Activated CD4-positive, alpha-beta T cell treated with anti-CD3 and anti-CD28 coated beads, Interleukin-10, Interleukin-2, amounts not matched to agents 100 ng/mL and 50 ng/mL, durations not matched to agents 16 hours and 8 hours (primary cell): ENCODE measurements at regions not wholly inside any gene's neighbourhood (a gene's known extent, or its start where the extent isn't known, plus 50 kb on each side); places are given as distances from the start of the nearest gene placed in this dataset.

Experiments
- DNase-seq: peaks from one replicate; pipeline ENCODE4 v3.0.0-alpha.2; 2020

DNA sequence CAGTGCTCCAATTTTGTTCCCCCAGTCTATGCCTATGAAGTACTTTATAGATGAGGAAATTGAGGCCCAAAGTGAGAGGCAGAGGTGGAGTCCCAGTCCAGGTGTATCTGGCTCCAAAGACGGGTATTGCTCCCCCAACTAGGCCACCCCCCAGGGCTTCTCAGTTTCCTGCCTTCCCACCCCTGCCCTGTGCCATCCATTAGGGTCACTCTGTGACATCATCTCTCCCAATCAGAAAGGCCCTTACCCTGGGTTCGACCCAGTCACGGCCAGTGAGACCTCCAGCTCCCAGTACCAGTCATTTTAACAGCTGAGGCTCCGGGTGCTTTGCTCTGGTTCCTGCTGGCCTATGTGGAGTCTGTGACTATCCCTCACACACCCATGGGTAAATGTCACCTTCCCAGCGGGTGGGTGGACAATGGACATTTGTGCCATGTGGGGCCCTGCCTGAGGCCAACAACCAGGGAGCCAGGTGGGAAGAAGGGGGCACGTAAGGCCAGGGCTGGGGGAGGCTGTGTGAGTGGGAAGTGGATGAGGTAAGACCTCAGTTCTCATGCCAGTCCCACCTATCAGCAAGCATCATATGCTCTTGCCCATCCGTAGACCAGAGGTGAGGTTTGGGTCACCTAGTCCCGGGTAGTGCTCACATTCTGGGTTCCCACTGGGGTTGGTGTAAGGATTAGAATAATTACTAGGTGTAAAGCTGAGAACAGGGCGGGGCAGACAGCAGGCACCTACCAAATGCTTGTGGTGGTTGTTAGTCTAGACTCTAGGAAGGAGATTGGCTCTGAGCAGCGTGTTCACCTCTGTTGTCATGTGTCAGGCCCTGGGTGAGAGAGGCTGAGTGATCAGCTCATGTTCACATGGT lies 685.9 kb downstream of the MATN1 start:
- no peak for DNase-seq

DNA sequence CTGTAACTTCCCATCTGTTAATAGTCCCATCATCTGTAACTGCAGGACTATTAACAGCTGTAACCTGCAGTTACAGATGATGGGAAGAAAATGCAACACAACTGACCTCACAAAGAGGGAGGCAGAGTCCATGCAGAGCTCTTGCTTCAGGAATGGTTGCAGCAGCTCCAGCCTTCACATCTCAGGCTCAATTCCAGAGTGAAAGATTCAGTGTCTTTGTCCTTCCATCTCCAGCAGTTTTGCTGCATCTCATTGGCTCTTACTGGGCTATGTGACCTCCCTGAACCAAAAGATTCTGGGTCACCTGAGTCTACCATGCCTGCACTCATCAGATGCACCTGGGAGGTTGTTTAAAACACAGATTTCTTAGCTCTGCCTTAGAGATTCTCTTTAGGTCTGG lies 686.7 kb downstream of the MATN1 start:
- DNase-seq = no peak

DNA sequence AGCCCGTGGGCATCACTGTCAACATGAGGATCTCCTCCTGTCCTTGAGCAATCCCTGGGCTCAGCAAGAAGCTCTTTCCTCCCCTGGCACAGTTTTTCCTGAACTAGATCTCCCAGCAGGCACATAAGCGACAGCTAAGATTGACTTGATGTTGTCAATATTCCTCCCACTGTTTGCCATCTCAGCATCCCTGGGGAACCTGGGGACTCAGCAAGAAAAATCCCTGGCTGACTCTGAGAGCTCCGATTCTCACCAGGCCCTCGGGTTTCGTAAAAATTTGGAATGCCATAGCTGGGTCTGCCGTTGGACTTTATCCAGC lies 687.2 kb downstream of the MATN1 start:
- DNase-seq = no peak

DNA sequence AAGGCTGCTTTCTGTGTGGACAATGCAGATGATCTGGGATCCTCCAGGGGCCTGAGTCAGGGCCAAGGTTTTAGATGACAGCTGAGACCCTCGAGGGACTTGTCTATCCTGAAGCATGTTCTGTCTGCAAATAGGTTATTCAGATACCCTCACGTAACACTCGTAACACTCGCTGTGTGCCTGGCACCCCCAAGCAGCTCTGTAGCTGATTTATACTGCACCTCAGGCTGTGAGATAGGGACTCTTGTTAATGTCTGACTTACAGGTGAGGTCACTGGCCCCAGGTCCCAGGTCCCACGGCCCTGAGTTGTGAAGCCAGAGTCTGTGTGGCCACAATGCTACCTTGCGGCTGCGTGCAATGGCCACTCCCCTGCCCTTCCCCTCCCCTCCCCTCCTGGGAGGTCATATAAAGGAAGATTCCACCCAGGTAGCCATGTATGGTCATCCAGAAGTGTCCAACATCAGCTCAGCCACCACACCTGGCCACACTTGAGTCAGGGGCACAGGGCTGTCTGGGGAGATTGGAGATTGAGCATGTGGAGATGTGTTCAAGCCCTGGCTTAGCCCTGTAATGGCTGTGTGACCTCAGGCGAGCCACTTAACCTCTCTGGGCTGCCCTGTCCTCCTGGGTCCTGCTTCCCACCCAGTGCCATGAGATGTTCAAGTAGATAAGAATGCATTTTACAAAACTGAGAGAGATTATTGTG lies 687.7 kb downstream of the MATN1 start:
- no peak for DNase-seq

DNA sequence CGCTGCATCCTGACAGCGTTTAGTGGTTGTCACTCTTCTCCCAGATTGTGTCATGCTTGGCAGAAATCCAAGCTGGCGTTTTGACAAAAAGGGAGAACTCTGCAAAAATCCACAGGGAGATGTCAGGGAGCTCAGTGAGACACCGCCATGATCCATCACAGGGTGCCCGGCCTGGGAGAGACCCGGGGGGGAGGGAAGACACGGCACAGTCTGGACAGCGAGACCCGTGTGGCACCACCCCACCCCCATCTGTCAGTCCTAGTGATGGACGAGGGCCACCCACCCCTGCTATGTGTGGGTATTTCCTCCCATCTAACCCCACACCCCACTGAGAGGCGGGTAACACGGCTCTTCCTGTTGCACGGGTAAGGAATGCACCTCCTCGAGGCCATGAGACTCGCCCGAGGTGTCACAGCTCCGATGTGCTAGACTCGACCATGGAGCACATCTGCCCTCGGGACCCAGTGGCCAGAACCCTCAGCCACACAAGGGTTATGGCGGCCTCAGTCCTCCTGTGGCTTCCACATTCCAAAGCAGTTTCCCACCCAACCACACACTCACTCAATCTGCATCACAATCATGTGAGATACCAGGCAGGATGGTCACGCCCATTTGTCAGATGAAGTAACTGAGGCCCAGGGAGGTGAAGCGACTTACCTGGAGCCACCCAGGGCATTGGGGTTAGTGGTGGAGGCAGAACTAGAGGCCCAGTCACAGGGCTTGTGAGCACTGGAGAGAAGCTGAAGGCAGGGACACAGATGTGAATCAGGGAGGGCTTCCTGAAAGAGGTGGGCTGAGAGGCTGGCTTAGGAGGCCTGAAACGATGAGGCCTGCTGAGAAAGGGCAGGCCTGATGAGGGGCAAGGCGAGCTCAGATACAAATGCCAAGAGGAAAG lies 688.5 kb downstream of the MATN1 start:
- DNase-seq = no peak

DNA sequence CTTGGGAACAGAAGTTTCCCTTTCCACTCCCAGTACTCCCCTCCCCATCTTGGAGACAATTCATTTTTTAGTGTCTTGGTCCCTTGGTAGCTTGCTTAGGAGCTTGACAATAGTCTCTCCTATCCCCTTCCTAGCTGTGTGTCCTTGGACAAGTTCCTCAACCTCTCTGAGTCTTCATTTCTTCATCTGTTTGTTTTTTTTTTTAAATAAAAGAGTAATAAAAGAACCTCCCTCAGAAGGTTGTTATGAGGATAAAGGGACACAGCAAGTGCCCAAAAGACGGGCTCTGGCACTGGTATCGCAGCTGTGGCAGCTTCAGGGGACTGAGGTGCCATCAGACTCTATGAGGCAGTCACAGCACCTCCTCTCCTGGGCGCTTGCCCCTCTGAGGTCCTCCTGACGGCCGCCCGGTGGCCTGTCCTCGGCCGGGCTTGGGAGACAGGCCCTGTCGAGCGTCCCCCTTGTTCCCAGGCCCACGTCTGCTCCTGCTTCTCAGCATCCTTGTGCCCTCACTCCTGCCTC lies 689.2 kb downstream of the MATN1 start:
- DNase-seq = no peak

DNA sequence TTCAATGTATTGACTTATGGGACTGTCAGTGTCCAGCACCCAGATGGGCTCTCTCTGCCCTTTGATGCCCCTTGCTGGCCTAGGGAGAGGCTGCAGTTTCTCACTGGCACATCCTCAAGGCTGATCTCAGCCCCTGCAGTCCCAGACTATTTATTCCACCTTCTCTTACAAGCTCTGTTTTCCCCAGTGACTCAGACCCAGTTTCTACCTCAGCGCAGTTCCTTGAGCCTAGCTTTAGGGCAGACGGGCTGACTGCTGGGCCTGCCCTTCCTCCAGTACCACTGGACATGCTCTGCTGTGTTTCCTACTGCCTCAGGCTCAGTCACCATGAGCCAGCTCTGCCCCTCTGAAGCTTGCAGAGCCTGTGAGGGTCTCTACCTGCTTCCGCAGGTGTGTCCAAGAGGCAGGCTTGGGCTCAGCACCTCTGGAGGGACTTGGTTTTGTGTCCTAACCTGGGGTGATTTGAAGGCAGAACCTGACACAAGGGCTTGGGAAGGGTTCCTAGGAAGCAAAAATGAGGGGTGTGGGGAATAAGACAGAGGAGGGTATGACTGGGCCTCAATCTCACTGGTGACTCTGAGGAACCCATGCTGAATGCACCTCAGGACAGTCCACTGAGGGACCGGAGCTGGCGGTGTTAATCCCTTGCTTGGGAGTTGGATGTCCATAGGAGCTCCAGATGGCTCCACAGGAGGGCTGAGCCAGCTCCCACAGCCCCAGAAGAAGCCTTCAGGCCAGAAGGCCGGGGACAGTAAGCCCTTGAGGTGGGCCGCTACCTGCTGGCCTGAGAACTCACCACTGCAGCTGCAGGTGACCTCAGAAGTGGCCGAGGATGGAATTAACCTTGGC lies 689.9 kb downstream of the MATN1 start:
- no peak for DNase-seq

DNA sequence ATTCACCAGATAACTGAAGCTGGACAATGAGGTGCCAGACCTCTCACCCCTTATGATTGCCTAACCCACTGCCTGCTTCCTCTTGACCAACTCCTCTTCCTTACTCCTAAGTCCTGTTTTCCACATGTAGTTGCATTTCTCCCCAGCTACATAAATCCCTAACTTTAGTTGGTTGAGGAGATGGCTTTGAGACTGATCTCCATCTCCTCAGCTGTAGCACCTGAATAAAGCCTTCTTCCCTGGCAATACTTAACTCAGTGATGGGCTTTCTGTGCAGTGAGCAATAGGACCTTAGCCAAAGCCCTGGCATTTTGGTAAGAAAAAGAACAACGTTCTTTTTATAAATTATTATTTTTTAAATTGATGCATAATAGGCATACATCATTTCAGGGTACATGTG lies 691.1 kb downstream of the MATN1 start:
- no peak for DNase-seq

DNA sequence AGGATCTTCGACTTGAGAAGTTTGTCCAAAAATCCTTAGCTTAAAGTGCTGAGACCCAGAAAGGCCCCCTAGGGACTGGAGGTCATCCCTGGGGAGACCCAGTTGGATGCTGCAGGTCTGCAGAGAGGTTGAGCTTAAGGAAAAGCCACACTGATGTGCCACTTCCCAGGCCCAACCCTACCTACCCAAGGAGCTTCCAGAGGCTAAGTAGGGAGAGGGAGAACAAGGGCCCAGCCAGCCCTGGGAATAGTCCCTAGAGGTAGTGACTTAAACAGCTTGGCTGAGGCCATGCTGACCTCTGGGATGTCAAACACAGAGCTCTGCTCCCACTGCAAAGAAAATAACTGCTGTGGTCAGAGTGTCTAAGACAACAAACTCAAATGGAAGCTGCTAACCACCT lies 693.7 kb downstream of the MATN1 start:
- no peak for DNase-seq

DNA sequence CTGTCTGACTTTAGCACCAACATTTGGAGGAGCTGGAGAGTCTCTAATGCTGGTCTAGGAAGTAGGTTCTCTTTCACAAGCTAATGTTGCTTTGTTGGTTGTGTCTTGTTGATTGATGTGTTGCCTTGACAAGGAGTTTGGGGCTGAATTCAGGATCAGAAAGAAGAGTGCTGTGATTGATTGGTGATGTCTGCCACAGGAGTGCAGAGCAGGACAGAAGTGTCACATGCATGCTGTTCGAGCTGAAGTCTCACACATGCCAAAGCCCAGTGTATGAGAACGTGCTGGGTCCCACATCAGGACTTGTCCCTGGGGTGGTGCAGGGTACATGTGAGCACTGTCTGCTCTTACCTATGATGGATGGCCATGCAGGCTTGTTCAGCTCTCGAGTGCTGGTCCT lies 694.4 kb downstream of the MATN1 start:
- DNase-seq = no peak

DNA sequence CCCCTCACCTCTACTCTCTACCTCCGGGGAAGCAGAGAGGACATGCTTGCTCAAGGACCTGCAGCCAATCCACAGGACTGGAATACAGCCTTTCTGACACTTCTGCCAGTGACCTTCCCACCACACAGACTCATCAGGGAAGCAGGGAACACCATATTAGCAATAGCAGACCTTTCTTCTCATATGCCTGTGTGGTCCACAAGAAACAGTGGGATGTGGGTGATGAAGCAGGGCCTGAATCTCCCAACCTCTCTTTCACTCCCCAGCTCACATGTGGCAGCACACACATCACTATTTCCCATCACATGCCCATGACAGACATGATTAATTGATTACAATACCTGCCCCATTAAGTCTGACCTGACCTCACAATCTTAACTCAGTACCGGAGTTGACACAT lies 695.1 kb downstream of the MATN1 start:
- no peak for DNase-seq

DNA sequence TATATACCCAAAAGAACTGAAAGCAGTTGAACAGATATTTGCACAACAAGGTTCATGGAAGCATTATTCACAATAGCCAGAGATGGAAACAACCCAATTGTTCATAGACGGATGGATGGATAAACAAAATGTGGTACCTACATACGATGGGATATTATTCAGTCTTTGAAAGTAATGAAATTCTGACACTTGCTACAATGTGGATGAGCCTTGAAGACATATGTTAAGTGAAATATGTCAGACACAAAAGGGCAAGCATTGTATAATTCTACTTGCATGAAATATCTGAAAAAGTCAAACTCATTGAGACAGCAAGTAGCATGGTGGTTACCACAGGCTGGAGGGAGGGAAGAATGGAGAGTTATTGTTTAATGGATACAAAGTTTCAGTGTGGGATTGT lies 696.1 kb downstream of the MATN1 start:
- no peak for DNase-seq

DNA sequence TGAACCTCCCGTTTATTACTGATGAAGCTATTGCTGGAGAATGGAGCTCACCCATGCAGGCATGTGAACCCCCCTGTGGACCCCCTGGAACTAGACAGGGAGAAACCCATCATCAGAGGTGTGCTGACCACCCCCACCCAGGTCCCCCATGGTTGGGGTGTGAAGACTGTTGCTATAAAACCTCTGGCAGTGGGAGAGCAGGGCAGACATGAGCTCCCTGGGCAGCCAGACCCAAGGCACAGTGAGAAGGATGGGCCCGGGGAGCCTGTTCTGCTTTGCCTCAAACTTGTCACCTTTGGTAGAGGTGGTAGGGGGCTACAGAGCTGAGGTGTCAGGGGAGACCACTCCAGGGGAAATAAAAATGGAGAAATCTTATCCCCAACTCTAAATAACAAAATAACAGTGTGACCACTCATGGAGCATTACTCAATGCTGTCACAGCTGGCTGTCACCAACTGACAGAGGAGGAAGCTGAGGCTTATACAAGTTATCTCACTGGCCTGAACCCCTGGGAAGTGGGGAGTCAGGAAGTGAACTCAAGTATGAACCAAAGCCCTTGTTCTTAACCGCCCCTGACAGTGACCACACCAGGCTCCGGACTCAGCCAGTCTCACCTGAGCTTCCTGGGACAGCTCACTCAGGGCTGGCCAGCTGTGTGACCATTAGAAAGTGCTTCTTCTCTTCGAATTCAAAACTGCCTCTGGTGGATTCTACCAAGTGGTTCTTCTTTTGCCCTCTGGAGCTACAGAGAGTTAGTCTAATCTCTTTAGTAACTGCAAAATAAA lies 698.8 kb downstream of the MATN1 start:
- DNase-seq = no peak

DNA sequence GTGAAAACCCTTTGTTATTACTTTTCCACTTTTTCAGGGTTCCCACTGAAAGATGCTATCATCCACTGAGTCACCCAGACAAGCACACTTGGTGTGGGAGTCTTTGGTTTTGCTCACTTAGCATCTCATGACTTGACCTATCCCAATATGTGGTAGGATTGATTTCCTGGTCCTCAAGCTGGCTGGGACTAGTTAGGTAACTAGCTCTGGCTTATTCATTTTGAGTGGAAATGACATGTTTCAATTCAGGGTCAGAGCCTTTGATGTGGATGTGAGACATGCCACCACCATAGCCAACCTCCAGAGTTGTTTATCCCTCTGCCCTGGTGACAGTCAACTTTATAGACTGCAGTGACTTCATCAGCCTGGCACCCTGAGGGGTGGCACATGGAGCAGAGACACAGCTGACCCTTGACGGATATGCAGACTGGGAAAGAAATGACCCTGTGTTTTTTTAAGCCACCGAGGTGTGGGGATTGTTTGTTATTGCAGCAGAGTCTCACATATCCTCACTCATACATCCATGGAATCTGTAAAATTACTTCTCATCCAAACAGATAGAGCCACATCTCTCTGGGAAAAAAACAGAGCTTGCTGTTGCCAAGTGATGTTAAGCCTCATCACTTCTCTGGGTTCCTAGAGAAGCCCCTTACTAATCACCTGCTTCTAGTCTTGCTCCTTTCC lies 699.9 kb downstream of the MATN1 start:
- no peak for DNase-seq

DNA sequence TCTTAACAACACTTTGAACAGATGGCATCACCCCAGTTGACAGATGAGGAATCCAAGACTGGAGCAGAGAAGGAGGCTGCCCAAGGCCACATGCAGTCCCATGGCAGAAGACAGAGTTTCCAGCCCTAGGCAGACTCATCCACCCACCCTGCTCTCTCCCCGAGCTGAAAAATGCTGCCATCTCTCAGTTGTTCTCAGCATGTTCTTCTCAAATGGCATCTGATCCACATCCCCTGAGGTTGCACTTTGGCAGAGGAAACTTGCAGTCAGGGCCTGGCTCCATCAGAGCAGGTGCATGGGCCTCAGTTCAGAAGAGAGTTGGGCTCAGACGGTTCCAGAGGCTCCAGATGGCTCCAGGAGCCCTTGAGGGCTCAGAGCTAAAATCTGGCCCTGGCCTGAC lies 709.4 kb downstream of the MATN1 start:
- DNase-seq = no peak

DNA sequence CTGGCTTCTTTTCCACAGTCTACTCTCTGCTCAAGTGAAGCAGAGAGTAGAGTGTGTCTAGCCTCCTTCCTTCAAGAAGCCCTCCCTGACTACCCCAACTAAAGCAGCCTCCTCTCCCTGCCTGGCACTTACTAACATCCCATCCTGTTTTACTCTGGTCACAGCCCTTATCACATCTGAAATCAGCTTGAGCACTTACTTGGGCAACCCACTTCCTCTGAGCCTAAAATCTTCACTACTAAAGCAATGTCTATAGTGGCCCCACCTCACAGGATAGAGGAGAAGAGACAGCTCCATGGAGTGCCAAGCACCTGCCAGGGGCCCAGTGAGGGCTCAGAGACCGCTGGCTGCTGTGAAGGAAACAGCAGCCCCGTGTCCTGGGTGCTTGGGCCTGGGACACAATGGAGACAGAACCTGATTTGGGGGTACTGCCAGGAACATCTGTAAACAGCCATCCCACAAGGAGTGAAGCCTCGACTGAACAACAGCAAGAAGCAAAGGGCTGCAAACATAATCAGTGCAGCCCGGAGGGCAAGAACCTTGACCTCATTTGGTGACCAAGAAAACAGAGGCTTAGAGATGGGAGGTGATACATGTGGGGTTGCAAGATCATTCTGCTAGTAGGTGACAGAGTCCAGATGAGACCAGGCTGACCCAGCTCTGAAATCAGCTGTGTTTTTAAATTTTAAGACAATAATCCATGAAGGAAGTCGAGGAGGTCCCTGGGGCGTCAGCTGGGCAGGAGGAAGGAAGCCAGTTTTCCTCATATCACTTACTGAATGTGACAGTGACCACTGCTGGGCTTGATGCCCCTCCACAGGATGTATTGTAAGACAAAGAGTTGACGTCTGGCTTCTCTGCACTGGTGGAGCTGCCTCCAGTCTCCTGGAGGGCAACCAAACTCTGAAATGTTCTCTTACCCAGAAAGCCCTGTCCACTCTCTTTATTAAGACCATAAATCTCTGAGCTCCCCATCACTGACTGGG lies 710.6 kb downstream of the MATN1 start:
- peak; percentile 3 for DNase-seq

DNA sequence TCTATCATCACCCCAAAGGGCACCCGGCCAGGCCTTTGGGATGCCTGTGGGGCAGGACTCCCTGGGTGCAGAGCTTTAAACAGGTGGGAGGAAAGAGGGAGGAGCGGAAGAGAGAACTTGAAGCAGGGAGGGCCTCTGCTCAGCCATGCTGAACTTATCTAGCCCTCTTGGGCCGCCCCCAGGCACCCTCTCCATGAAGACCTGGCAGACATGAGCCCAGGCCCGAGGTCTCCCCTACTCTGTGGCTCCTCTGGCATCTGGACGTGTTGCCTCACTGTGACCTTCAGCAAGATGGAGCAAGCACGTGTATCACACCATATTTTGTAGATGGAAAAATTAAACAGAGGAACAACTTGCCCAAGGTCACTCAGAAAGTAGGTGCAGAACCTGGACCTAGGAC lies 711.4 kb downstream of the MATN1 start:
- no peak for DNase-seq

DNA sequence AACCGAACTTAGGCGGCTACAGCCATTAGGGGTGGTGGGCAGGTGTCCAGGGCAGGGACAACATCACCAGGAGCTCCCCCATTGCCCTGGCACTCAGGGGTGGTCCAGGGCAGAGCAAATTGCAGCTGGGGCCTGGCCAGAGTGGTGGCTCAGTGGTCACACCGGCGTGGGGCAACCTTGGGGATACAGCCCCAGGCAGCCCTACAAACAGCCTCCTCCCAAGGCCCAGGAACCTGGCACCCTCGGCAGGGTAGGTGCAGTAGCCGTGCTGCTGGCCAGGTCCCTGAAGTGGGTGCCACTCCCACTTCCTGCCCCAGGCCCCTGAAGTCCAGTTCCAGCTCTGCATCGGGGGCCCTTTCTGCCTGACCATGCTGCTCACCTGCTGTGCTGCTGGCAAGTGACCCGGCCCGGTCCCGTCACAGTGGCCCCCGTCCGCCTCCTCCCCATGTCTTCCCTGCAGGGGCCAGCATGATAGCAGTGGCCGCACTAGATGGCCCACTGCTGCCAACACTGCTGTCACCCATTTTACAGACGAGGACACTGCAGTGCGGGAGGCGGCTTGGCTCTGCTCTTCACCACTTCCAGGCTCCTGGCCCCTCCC lies 712.8 kb downstream of the MATN1 start:
- DNase-seq = no peak

DNA sequence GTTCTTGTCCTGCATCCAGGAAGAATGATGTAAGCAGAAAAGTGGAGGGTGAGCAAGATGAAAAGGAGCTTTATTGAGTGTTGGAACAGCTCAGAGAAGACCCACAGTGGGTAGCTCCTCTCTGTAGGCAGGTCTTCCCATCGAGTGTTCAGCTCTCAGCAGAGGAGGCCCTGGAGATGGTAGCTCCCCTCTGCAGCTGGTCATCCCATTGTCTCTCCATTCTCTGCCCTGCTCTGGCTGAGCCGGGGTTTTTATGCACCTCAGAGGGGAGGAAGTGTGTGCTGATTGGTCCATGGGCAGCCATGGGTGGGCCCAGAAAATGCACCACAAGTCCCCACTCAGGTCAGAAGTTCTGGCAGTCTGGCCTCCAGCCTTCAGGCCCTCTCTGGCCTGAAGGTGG lies 713.7 kb downstream of the MATN1 start:
- no peak for DNase-seq
